ENCODE measurements at regions not wholly inside any gene's neighbourhood (a gene's known extent, or its start where the extent isn't known, plus 50 kb on each side); places are given as distances from the start of the nearest gene placed in this dataset.

- no peak for DNase-seq (ENCODE audit: low read depth)
Measured at GRCh38 chr2:150716186-150716585, 228.7 kb upstream of the RND3 start.

DNA sequence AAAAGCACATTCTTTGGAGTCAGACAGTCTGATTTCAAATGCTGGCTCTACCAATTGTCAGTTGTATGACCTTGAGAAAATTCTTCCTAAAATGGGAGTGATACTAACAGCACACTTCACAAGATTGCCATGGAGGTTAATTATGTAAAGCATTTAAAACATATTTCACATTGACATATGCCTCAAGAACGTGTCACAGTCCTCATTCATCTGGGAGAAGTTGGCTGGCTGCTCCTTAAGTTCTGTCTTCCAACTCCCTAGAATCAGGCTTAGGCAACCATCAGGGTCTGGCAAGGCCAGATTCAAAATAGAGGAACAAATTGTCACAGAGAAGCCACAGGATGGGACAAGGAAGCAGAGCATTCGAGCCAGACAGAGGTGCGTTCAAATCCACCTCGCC, 228.0 kb upstream of the RND3 start:
- no peak for DNase-seq (ENCODE audit: low read depth)

DNA sequence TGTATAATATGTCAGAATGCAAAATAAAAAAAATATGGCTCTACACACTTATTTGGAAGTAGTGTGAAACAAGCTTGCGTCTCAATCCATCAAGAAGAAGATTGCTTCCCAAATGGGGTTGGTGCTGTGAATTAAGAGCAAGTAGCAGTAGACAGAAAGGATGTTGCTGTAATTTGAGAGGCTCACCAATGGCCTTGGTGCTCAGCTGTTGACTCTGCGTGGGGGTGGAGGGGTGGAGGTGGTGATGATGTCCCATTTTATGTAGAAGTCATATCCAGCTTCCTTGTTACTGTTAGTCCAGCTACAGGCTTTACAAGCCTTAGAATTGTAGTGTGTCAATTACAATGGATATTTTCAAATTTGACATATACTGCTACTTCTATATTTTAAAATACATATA, 223.4 kb upstream of the RND3 start:
- peak; percentile 52 for DNase-seq (ENCODE audit: low read depth)

DNA sequence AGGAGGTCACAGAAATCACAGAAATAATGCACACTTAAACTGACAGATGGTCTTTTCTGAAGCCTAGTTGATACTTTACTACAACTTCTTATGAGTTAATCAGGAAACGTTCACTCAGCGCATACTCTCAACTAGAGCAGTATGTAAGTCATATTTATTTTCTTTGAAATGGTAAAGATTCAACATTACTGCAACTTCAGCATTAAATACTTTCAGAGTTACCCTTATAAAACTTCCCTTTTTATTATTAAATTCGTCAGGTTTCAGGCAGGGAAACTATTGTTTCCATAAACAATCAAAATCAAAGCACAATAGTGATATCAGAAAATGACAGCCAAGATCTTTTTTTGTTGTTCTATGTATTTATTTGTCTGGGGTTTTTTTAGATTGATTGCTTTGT, 222.6 kb upstream of the RND3 start:
- DNase-seq (ENCODE audit: low read depth) = no peak

DNA sequence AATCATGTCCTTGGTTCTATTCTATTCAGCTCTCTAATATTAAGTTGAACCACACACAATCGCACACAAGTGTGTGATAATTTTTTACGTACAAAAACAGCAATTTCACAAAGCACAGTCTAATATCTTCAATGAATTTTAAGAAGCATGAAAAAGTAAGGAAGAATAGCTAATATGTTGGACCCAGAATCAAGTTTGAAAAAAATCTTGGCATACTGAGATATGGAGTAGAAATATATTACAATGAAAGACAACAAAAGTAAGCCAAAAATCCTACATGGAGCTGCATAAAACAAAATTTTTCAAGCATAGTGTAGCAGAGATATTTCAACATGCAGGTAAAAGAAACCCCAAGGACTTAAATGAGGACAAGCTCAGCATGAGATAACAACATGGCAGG, 219.1 kb upstream of the RND3 start:
- no peak for DNase-seq (ENCODE audit: low read depth)

DNA sequence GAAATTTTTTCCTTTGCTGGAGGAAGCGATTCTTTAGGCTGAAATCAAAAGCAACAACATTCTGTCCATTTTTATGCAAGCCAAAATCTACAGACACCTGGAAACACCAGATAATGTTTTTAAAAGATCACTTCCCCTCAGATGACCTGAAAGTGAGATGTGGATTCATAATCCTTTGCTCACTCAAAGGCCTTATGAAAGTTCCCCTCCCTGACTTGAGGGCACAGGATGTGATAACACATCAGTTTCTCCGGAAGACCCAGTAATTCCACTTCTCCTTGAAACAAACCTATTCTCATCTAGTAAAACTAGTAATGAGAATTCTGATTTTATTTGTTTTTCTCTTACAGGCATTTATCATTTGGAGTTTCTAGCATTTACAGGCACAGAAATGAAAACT, 218.3 kb upstream of the RND3 start:
- no peak for DNase-seq (ENCODE audit: low read depth)

DNA sequence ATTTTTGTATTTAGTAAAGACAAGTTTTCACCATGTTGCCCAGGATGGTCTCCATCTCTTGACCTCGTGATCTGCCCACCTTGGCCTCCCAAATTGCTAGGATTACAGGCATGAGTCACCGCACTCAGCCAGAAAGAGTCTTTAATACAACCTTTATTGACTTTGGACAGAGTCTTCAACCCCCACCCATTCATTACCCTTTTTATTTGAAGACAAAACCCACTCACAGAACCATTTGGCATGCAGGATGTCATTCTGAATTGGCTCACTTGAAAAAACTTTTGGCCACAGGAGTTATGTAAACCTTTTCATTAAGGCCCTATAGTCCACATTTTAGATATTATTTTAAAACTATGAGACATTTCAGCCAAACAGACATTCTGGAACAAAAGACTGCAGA, 217.9 kb upstream of the RND3 start:
- DNase-seq (ENCODE audit: low read depth) = no peak

GRCh38 chr2:150702791-150703190, 215.3 kb upstream of the RND3 start:
- no peak for DNase-seq (ENCODE audit: low read depth)

- DNase-seq (ENCODE audit: low read depth) = no peak
Measured at GRCh38 chr2:150700666-150701580, 213.5 kb upstream of the RND3 start.

DNA sequence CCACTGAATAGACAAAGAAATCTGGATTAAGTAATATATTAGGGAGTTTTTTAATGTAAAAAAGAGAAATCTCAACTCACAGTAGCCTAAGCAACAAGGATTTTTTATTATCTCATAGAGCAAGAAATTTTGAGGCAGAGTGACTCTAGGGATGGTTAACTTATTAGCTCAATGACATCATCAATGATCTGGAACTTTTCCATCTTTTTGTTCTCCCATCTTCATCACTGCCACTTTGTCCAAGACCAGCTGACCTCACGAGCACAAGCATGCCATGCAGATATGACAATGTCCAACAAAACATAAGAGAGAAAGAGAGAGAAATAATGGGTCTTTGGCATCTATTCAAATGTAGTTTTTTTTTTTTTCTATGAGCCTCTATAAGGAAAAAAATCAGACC, 211.8 kb upstream of the RND3 start:
- DNase-seq (ENCODE audit: low read depth) = no peak

GRCh38 chr2:150698016-150698661, 210.7 kb upstream of the RND3 start:
- DNase-seq (ENCODE audit: low read depth) = peak; percentile 42

DNA sequence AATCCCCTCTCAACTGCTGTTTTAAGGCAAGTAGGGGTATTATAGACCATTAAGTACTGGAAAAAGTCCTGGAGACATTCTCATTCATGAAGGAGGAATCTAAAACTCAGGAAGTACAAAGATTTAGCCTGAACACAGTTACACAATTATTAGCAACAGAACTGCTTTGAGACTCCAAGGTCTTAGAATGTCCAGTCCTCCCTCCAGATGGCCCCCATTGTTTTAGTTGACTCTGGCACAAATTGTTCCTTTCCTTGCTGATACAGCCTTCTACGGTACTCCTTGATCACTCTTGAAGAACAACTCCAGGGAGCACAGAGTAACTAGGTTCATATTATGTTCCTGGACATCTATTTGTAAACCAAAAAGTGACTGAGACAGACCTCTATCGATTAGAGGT, 210.1 kb upstream of the RND3 start:
- no peak for DNase-seq (ENCODE audit: low read depth)

GRCh38 chr2:150695451-150696135, 208.1 kb upstream of the RND3 start:
- no peak for DNase-seq (ENCODE audit: low read depth)

- DNase-seq (ENCODE audit: low read depth) = no peak
Measured at GRCh38 chr2:150693556-150693955, 206.1 kb upstream of the RND3 start.

DNA sequence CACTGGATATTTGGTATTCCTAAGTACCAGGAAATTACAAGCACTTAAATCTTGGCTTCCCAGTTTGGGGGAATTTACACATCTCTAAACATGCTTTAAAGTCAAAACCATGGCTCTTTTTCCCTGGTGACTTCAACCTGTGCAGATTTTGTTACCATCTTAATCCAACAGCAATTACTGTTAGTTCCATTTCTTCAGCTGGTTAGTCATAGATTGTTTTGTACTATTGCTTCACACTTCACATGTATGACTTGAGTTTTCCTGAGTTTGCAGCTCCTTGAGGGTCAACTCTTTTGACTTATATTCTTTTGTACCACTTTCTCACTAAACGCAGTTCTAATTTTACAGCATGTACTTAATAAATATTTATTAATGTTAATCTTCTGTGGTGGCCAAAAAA, 203.4 kb upstream of the RND3 start:
- DNase-seq (ENCODE audit: low read depth) = peak; percentile 24

GRCh38 chr2:150690261-150690660, 202.8 kb upstream of the RND3 start:
- DNase-seq (ENCODE audit: low read depth) = no peak

DNA sequence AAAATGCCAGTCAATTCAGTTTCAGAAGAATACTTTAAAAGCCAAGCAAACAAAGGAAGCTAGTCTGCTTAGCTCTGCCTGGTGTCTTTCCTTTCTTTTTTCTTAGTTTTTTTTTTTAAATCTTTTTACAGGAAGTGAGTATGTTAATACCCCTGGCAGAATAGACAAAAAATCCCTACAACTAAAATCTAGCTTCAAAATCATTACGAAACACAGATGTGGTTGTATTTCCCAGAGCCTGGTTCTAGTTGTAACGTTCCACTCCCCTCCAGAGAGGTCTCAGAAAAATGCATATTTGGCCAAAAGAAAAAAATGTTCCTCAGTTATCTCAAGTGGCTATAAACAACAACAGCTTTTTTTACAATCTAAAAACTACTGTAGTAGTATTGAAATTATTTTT, 202.1 kb upstream of the RND3 start:
- no peak for DNase-seq (ENCODE audit: low read depth)

DNA sequence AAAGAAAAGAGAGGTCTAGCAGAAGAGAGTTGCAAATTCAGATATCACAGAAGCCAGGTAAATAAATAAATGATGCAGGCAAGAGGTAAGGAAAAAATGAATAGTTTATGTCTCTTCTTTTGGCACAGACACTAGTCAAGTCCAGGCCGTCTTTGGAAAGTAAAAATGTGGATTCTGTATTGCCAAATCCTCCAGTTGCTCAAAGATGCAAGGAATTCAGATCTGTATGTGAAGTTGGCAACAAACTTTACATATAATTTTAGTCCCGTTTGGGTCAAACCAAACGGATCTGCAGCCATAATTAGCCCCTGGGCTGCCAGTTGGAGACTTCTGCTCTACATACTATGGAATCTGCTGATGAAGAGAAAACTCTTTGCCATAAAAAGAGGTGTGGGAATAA, 200.5 kb upstream of the RND3 start:
- no peak for DNase-seq (ENCODE audit: low read depth)

DNA sequence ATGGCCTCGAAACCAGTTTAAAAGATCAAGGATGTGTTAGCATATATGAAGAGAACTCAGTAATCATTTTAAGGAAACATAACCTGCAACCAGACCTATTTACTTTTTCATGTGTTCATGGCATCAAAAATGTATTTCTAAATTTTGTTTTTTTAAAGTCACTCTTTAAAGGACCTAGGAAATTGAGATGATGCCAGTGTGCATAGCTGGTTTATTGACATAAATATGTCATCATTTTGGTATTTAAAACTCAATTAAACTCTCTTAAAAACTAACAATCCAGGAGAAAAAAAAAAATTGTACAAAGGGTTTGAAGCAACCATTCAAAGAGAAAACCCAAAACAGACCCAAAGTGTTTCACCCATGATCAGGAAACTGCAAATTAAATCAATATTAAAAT, 198.9 kb upstream of the RND3 start:
- no peak for DNase-seq (ENCODE audit: low read depth)

DNA sequence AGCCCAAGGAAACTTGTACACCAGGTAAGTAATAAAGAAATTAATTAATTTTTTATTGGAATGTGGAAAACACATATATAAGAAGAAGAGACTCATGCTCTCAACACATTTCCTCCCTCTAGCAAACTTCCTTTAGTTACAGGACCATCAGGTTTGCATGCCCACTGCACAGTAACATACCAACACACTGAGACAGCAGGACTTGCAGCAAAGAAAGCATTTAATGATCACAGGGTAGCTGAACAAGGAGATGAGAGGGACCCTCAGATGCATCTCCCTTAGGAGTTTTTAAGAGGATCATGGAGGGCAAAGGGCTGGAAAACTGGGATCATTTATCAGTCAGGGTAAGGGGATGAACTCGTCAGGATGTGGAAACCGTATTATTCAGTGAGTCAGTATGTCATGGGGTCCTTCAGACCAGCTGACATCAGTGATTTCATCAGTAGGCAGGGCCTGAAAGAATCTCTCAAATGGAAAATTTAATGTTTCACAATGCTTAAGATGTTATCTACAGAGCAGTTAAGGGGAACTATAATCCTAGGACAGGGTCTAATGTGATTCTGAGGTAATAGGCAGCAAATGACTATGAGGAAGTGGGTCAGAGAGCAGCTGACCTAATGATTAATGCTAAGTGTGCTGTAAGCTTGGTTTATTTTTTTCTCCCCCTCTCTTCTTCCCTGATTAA, 193.8 kb upstream of the RND3 start:
- DNase-seq (ENCODE audit: low read depth) = peak; percentile 63

- no peak for DNase-seq (ENCODE audit: low read depth)
Measured at GRCh38 chr2:150679456-150680120, 192.1 kb upstream of the RND3 start.

Data from myocyte (in vitro differentiated cells).